ENCODE measurements at regions not wholly inside any gene's neighbourhood (a gene's known extent, or its start where the extent isn't known, plus 50 kb on each side); places are given as distances from the start of the nearest gene placed in this dataset.

DNA sequence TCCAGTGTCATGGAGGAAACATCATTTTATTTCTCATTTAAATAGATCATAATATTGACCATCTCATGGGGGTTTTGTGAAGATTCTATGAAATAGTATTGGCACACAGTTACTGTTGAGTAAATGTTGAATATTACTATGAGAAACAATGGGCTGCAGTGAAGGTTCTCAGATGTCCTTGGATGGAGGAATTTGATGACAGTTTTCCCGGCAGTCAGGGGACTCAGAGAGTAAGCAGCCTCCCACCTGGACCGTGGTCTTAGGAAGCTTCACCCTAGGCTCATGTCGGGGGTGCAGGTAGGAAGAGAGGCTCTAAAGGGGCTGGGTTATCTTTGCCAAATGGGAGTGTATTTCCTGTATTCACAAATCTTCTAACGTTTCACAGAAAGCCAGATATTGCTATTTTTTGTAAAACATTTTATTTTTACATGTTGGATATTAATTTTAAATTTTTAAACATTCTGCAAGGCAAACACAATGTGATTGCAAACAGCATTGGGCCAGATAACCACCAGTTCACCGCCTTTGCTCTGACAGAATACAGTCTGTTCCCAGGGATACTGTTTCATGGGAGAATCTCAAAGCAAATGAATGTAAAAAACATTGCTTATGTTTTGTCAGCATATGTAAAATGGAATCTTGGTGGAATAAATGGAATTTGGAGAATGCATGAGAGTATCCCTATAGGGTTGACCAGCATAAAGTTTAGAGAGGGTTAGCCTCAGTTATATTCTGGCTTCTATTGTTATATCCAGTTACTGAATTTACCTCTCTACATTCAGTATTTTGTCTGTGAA, 380.8 kb upstream of the TMEM132C start:
- DNase-seq (ENCODE audit: low spot score) = no peak

DNA sequence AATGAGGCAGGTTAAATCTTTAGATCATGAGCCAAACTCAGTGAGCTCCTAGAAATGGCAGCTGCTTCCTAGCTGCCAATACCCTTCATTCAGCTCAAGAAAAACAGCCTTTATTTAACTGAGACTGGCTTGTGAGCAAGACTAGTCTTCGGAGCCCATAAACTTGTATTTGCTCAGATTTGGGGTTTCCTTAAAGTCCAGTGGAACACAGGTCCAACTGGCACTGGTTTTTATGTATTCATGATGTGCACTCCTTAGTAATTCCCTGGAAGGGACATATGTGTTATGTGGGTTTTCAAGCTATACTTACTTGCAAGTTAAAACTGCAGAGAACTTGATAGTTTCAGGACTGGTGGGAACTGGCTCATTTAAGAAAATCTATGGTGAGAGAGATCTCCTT, 380.1 kb upstream of the TMEM132C start:
- no peak for DNase-seq (ENCODE audit: low spot score)

DNA sequence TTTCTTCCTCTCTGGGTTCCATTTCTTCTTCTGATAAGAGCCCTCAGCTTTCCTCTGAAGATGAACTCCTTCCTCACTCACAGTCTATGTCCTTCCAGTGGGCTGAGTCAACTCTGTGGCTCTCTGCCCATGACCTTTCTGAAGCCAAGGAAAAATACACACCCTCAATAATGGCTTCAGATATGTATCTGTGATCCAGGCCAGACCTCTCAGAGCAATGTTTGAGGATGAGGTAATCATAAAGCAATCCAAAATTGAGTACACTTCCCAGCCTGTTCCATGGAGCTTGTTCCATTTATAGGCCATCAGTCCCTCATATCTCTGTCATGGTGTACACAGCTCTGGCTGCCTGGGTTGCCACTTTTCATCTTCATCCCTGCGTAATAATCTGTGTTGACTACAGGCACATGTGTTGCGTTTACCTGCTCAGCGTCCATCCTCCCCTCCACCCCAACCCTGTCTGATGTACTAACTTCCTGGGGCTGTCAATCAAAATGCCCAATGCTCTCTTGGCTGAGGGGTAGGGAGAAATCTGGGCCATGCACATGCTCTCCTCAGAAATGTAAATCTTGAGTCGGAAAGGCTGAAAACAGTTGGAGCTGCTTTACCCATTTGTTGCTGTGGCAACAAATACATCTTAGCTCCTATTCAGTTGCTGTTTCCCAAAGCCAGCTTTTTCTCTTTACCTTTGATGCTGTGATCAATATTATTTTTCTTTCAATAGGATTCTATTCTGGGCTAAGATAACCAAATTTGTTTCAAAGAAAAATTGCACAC, 377.8 kb upstream of the TMEM132C start:
- DNase-seq (ENCODE audit: low spot score) = no peak

DNA sequence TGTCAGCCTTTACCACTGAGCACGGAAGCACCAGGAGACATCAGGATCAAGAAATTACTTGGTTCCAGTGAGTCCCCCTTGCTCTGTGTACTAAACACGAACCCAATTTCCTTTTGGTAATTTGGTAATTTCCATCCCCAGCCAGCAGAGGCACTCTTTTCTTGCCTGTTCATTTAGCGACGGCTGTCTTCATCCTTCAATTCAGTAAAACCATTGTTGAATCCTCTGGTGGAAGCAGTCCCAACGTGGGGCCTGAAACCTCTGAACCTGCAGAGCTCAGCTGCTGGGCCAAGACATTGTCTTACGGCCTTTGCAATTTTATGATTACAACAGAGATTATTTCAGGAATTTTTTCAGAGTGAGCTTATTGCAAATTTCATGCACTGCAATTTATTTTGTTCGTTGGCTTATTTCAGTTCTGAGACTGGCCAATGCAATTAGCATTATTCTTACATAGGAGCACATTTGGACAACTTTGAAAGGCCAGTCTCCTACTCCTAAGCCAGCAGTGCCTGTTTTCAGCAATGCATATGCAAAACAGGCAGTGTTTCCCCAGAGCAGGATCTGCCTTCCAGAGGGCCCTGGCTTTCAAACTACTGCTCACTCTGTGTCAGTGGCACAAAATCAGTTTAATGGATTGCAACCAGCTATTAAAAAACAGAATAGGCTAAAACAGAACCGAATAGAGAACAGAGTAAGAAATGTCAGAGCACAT, 372.9 kb upstream of the TMEM132C start:
- DNase-seq (ENCODE audit: low spot score) = no peak

DNA sequence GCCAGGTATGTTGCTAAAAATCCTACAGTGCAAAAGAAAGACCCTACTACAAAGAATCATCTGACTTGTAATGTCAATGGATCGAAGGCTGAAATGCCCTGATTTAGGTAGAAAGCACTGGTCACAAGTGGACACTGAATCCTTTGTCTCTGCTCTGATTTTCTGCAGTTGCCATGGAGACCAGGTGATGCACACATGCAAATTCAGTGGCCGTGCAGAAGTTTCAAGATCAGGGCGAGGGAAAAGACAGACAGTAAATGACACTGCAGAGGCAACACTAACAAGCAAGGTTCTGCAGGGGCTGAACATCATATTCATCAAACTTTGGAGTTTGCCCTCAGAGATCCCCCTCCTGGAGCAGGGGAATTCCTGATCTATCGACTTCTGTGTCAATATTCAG, 370.3 kb upstream of the TMEM132C start:
- DNase-seq (ENCODE audit: low spot score) = no peak

DNA sequence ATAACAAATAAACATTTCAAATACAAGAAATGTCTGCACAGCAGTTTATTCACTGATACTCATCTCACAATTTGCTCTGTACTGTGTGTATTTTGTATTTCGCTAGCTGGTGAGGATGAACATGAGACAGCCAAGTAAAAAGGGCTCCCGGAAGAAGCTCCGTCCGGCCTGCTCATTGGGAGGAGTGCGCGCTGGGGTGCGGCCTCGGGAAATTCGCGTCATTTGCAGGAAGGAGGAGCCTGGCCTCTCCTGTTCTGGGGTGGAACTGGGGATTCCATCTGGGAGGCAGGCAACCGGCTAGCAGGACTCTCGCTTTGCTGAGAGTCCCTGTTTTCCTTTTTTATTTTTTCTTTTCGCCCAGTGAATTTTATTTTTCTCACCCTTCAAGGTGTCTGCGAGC, 368.4 kb upstream of the TMEM132C start:
- DNase-seq (ENCODE audit: low spot score) = no peak

DNA sequence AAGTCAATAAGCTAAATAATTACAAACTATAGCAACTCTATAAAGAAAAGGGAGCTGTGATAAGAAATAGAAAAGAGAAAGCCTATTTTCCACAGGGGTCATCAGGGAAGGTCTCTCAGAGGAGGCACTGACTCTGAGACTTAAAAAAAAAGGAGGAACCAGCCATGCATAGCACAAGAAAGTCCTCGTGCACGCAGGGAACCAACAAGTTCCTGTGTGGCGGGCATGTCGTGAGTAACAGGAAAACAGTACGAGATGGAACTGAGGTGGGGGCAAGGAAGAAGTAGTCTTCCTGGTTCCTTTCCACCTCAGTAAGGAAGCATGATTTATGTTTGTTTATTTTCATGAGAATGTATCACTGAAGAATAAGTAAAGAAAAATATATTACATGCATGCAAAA, 367.0 kb upstream of the TMEM132C start:
- no peak for DNase-seq (ENCODE audit: low spot score)

DNA sequence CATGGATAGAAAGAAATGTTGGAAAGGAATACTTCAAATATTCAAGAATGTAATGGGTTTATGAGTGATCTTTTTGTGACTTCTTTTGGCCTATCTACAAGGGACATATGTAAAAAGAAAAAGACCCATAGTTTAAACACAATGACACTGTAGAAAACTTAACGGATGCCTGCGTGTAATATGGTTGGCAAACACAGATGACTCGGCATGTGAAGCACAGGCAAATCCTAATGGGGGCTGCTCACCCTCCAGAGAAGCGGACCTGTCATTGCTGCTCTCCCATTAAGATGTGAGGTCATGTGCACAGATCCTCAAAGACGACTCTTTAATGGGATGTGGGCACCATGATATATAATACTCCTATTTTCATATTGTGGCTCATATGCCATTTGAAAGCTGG, 366.6 kb upstream of the TMEM132C start:
- no peak for DNase-seq (ENCODE audit: low spot score)

DNA sequence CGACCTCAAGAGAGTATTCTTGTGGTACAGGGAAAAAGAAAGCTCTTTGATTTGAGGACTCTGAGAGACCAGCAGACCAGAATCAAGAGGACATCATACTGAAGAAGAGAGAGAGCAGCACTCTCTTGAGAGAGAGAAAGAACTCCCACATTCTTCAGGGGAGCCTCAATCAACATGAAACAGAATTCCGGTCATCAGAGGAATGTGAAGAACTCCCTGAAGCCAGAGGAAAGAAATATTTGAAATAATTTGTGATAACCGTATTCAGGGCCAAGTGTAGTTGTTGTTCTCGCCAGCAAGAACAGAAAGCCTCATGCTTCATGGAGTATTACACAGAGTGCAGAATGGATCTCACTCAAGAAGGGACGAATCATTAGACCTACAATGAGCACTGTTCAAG, 363.8 kb upstream of the TMEM132C start:
- no peak for DNase-seq (ENCODE audit: low spot score)

DNA sequence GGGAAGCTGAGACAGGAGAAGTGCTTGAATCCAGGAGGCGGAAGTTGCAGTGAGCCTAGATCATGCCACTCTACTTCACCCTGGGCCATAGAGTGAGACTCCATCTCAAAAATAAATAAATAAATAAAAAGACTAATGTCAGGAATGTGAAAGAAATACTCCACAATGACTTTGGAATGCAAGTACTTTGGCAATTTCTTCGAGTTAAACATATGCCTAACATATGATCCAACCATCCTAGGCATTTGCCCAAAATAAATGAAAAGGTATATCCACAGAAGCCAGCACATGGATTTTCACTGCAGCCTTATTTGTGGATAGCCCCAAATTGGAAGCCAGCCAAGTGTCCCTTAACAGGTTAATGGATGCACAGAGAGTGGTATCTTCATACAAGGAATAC, 357.9 kb upstream of the TMEM132C start:
- no peak for DNase-seq (ENCODE audit: low spot score)

DNA sequence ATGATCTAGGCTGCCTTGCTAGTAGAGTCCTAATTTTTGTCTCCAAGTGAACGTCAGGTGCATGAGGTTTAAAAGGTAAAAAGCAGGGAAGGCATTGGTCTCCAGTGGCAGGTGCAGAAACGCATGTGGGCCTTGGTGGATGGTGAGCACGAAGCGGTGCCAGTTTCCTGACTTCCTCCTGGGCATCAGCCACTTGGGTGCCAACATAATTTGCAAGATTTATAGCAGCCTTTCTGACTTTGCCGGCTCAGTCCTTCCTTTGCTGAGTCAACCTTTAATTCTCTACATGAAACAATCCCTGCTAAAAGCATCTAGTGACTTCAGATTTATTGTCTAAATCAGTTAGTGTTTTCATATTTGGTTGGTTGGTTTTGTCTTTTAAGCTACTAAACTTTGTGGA, 355.7 kb upstream of the TMEM132C start:
- no peak for DNase-seq (ENCODE audit: low spot score)

DNA sequence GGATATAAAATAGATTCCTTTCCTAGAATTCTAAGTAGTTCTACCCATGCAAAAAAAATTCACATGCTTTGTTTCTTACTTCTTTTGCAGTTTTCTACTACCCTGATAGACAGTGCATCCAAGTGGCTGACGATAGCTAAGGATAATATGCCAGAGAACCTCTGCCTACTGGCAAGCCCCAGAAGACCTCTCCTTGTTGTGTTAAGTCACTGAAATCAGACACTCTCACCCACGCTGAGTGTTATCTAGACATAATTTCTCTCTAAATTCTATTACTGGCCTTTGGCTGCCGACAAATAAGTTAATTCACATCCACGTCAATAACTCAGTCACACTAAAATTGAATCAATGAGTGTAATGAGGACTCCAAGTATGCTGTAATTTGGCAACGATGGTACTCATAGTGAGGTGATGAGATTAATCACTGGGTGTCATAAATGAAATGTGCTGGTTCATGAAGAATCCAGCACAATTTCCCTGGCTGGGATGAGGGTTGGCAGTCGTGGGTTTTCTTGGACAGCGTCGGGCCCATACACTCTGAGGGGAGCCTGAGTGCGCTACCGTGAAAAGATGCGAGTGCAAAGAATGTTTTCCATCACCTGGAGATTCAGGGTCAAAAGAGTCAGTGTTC, 354.8 kb upstream of the TMEM132C start:
- DNase-seq (ENCODE audit: low spot score) = no peak

DNA sequence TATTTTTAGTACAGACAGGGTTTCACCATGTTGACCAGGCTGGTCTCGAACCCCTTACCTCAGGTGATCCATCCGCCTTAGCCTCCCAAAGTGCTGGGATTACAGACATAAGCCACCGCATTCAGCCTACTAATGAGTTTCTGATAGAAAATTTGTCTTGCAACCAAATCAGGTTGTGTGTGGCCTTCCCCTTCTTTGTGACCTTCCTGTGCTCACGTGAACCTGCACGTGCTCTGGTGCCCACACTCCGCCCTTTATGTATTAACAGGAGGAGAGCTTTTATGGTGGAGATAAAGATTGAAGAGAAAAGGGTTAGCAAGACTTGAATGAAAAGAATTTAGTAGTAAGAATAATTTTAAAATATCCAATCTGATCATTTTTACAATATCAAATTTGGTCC, 343.5 kb upstream of the TMEM132C start:
- no peak for DNase-seq (ENCODE audit: low spot score)

DNA sequence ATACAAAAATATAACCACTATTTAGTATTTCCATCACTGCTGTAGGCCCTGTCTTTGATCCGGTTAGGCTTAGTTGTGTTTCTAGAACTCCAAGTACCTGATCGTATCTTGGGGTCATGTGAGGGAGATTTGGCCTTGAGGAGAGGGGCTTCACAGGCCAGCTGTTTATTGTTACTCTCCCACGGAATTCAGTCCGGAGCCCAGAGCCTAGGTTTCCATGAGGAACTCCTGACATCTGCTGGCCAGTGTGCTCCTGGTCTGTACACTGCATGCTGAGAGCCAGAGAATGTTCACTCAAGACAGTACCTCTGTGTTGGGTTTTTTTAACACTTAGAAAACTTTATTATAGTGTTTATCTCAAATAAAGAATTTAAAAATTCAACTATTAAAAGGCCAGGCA, 341.0 kb upstream of the TMEM132C start:
- no peak for DNase-seq (ENCODE audit: low spot score)

DNA sequence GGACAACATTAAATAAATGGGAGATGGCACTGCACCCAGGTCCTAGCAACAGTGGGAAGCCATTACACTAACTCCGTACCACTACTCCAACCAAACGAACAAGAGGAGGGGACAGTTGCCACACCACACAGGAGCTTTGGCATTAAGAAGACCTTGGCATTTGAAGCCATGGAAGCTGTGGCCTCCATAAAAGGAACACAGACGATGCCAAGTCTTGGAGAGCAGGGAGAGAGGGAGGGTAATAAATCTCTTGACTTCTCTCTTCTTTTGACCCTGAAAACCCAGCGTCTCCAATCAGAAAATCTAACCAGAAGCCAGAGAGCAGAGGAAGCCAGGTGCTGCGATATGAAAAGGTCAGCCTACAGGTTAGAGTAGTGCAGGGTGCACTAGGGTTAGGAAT, 338.8 kb upstream of the TMEM132C start:
- DNase-seq (ENCODE audit: low spot score) = no peak

DNA sequence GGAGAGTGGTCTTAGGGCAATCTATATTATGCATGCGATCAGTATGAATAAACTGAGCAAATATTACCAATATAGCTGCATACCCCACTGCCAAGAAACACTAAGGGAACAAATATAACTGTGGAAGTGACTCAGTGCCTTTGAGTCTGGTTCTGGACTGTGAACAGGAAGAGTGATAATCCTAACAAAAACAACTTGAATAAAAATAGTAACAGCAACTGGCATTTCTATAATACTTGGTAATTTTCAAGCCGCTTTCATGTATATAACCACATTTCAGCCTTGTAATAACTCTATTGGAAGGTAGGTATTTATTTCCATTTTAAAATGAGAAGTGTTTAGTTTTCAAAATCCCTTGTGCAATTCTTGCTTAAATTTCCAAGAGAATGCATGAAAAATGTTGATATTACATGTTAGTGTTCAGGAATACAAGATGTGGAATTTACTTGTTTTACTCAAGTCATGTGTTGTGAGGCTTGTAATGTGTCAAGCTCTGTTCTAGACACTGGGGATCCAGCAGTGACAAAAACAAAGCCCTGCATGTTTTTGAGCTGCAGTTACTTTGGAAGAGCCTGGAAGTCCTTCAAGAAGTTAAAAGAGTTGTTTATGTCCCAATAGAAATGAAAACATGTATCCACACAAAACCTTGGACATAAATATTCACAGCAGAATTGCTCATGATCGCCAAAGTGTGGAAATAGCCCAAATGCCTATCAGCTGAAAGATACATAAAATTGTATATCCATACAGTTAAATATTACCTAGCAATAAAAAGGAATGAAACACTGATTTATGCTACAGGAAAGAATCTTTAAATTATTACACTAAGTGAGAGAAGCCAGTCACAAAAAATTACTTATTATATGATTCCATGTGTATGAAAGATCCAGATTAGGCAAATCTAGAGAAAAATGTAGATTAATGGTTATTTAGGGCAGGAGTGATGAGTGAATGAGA, 338.1 kb upstream of the TMEM132C start:
- DNase-seq (ENCODE audit: low spot score) = no peak

DNA sequence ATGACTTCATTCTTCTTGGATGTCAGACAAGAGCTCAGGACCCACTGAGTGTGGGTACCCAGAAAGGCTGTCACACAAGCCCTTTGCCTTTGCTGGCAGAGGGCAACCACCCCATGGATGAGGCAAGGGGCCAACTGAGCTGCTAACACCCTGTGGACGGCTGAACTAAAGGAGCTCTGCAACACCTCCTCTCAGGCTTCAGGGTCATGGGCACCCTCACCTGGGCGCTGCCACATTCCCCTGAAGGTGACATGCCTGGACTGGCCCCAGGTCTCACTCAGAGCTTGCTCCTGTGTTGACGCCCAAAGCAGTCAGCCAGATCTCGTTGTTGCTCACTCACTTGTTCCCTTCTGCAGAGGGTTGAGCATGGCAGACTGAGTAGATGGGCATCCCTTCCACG, 336.8 kb upstream of the TMEM132C start:
- no peak for DNase-seq (ENCODE audit: low spot score)

DNA sequence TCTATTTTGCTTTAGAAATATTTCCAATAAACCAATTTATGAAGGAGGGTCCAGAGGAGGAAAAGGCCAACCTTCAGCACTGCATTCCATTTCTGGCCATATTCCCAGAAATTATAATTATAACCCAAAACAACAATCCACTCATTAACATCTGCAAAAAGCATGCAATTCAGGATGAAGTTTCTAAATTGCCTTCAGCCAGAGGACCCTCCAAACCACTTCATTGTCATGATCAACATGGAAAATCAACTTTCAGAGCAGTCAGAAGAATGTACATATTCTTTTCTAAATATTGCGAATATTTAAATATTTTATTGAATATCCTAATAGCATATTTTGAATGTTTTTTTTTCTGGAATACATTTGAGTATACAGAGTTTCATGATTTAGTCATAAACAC, 332.6 kb upstream of the TMEM132C start:
- no peak for DNase-seq (ENCODE audit: low spot score)

DNA sequence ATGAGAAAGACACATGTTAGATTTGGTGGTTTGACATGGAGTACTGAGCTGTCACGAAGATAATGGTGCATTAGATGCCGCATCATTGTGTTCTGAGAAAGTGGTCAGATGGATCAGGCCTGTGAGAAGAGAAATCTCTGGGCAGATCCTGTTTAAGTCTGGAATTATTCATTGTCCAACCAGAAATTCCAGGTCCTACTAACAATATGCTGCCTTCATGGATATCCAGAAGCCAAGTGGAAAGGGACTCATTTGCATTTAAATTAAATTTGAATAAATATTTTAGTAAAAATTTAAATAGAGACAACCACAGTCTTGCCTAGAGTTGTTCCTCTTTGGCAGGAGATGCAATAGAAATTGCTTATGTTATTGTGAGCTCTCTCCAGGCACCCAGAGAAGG, 330.5 kb upstream of the TMEM132C start:
- no peak for DNase-seq (ENCODE audit: low spot score)

DNA sequence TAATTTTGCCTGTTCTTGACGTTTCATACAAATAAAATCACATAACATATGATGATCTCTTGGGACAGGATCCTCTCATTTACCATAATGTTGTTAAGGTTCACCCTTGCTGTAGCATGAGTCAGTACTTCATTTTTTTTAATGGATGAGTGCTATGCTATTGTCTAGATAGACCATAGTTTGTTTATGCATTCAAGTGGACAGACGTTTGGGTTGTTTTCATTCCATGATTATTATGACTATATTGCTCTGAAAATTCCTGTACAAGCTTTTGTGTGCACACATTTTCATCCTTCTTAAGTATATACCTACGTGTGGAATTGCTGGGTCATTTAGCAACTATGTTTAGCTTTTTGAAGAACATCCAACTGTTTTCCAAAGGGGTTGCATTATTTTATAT, 325.6 kb upstream of the TMEM132C start:
- no peak for DNase-seq (ENCODE audit: low spot score)

DNA sequence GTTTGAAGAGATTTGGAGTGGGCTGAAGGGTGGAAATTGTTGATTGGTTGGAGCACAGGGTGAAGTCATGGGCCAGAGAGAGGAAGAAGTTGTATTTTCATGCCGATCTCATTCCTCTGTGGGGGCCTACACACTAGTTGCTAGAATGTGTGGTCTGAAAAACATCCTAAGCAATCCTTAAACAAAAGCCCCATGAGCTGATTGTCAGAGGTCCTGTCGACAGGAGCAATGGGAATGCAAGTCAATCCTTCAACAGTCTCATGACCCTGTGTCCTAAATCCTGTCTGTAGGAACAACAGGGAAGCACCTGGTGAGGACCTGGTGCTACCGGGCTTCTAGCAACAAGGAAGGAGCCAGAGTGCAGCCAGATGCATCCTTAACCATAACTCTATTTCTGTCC, 324.0 kb upstream of the TMEM132C start:
- DNase-seq (ENCODE audit: low spot score) = no peak
